ENCODE measurements at regions not wholly inside any gene's neighbourhood (a gene's known extent, or its start where the extent isn't known, plus 50 kb on each side); places are given as distances from the start of the nearest gene placed in this dataset.

GRCh38 chrX:110964786-110965185 lies 131.2 kb upstream of the PAK3 start:
- no peak for ATAC-seq
- Histone ChIP-seq H3K9ac (ENCODE audit: low read length) (no peak overlapping the region), H4K20me1 (ENCODE audit: insufficient read depth) (no peaks in the 10 kb centered on the region), H3K4me2 (ENCODE audit: low read length) (no peak overlapping the region), H3K79me2 (ENCODE audit: insufficient read depth, low read length) (no peaks in the 10 kb centered on the region), H3K4me1 (ENCODE audit: control insufficient read depth in 1 of 2, insufficient read depth in 2 of 2, low read length in 2 of 2) (no peaks in the 10 kb centered on the region), H3K4me3 (replicated peaks in 1 of 2; ENCODE audit: low read depth in 1 of 2, low read length in 2 of 2) (no peak overlapping the region), H3K27me3 (ENCODE audit: insufficient read depth, low read length) (no peaks in the 10 kb centered on the region), H3K9me3 (ENCODE audit: control insufficient read depth in 1 of 2, insufficient read depth in 1 of 2, low read depth in 1 of 2, low read length in 2 of 2) (no peaks in the 10 kb centered on the region), H3K36me3 (ENCODE audit: control insufficient read depth in 1 of 2, insufficient read depth in 2 of 2, low read length in 2 of 2) (no peaks in the 10 kb centered on the region), H3K27ac (ENCODE audit: low read depth, low read length) (no peak overlapping the region), H2AFZ (ENCODE audit: low read depth, low read length, poor library complexity, severe bottlenecking) (no peak overlapping the region), H3K9me2 (ENCODE audit: insufficient read depth) (no peaks in the 10 kb centered on the region)
- ChIA-PET RAD21 (ENCODE audit: low non-redundant PET in 1 of 2, low total read pairs in 2 of 2, uncharacterized antibody in 2 of 2, unreplicated experiment in 2 of 2) (no interaction called here), POLR2A (no interaction called here), CTCF (no interaction called here)
- TF ChIP-seq RAD21 (IDR thresholded peaks at IDR 0.05; ENCODE audit: low read depth) (no peak), MAX (IDR thresholded peaks at IDR 0.05) (no peak), ZNF274 (IDR thresholded peaks at IDR 0.05; ENCODE audit: low read depth, low read length) (no peak), CEBPB (IDR thresholded peaks at IDR 0.05; ENCODE audit: low read depth) (no peak), CTCF (IDR thresholded peaks at IDR 0.05 in 2 of 3, conservative IDR thresholded peaks at IDR 0.05 in 1 of 3; ENCODE audit: borderline replicate concordance in 1 of 3, insufficient read depth in 1 of 3, low read depth in 2 of 3, low read length in 2 of 3) (no peak), REST (IDR thresholded peaks at IDR 0.05; ENCODE audit: low read depth) (no peak), TCF7L2 (IDR thresholded peaks at IDR 0.05; ENCODE audit: borderline replicate concordance, extremely low read depth, insufficient read depth, insufficient read length) (no peak), SP1 (IDR thresholded peaks at IDR 0.05; ENCODE audit: low read depth) (no peak), EZH2phosphoT487 (IDR thresholded peaks at IDR 0.05; ENCODE audit: borderline replicate concordance) (no peak), ATF3 (IDR thresholded peaks at IDR 0.05) (no peak), EGR1 (IDR thresholded peaks at IDR 0.05; ENCODE audit: low read depth) (no peak), SIN3A (IDR thresholded peaks at IDR 0.05; ENCODE audit: low read depth) (no peak), CBX3 (IDR thresholded peaks at IDR 0.05; ENCODE audit: low read depth) (no peak), JUND (IDR thresholded peaks at IDR 0.05) (no peak), ZFX (IDR thresholded peaks at IDR 0.05) (no peak), EZH2 (IDR thresholded peaks at IDR 0.05) (no peak), ZBTB33 (IDR thresholded peaks at IDR 0.05; ENCODE audit: extremely low read depth, insufficient replicate concordance, low read length) (no peak), YY1 (IDR thresholded peaks at IDR 0.05; ENCODE audit: extremely low read depth, insufficient replicate concordance, low read depth, low read length) (no peak), POLR2AphosphoS5 (IDR thresholded peaks at IDR 0.05; ENCODE audit: low read depth, low read length) (no peak)
- no peak for DNase-seq (ENCODE audit: low read depth, low spot score)
- intact Hi-C loops (cut with micrococcal nuclease): no loop called here
- no TSS peak for BruUV-seq (replicated peaks)
